Lower lobe of right lung (tissue), 2 donors: ENCODE measurements at regions not wholly inside any gene's neighbourhood (a gene's known extent, or its start where the extent isn't known, plus 50 kb on each side); places are given as distances from the start of the nearest gene placed in this dataset.

Experiments
- ATAC-seq, 2 donors: fragments of 200-7000 bp; cut with Tn5 transposase; one replicate each; pipeline ENCODE4 v1.9.1; 2020 to 2022; ENCODE audit warnings: mild to moderate bottlenecking in 2 of 2, moderate library complexity in 2 of 2
- DNase-seq: peaks from one replicate; pipeline ENCODE4 v3.0.0-alpha.2; 2020
- H3K27ac ChIP-seq: fragments of 200-600 bp; one replicate; pipeline ENCODE4 v1.8.0; 2022
- H3K27me3 ChIP-seq: fragments of 200-600 bp; one replicate; pipeline ENCODE4 v1.8.0; 2022; ENCODE audit warnings: low read depth
- H3K36me3 ChIP-seq: fragments of 200-600 bp; one replicate; pipeline ENCODE4 v1.8.0; 2022; ENCODE audit warnings: mild to moderate bottlenecking
- H3K4me1 ChIP-seq: fragments of 200-600 bp; one replicate; pipeline ENCODE4 v1.8.0; 2022
- H3K4me3 ChIP-seq: fragments of 200-600 bp; one replicate; pipeline ENCODE4 v1.8.0; 2022; ENCODE audit warnings: mild to moderate bottlenecking
- H3K9me3 ChIP-seq: fragments of 200-600 bp; one replicate; pipeline ENCODE4 v1.8.0; 2022
- CTCF ChIP-seq: fragments of 200-600 bp; IDR thresholded peaks from one replicate; pipeline ENCODE4 v1.8.0; 2022; ENCODE audit warnings: antibody characterized with exemption, mild to moderate bottlenecking
- intact Hi-C: fragments of 100-400 bp; cut with DNase I; formaldehyde crosslinking; loops from one replicate; pipeline ENCODE4 v1.11.0; 2022
- donor health status: DM: no; HTN: yes; CAD: no; lungs with severe emphysema.

GRCh38 chr2:118689456-118689855 is 158.0 kb downstream of the EN1 start:
- ATAC-seq (no peak), DNase-seq (no peak)
- intact Hi-C loops: no loop called here
- no peaks in the 10 kb centered on the region for H3K27me3 ChIP-seq
- no peaks in the 10 kb centered on the region for H3K4me1 ChIP-seq
- H3K4me3 ChIP-seq: no peak overlapping the region
- H3K36me3 ChIP-seq: no peaks in the 10 kb centered on the region
- no peaks in the 10 kb centered on the region for H3K9me3 ChIP-seq
- no peak for TF ChIP-seq CTCF
- no peak overlapping the region for H3K27ac ChIP-seq

GRCh38 chr2:118689033-118689432 is 158.4 kb downstream of the EN1 start:
- no peak overlapping the region for H3K4me3 ChIP-seq
- H3K9me3 ChIP-seq: no peaks in the 10 kb centered on the region
- ATAC-seq (no peak), DNase-seq (no peak)
- no peak overlapping the region for H3K27ac ChIP-seq
- intact Hi-C loops: no loop called here
- H3K36me3 ChIP-seq: no peaks in the 10 kb centered on the region
- no peaks in the 10 kb centered on the region for H3K27me3 ChIP-seq
- H3K4me1 ChIP-seq: no peaks in the 10 kb centered on the region
- TF ChIP-seq CTCF: no peak

- ATAC-seq (no peak), DNase-seq (no peak)
- H3K36me3 ChIP-seq: no peaks in the 10 kb centered on the region
- no peaks in the 10 kb centered on the region for H3K27me3 ChIP-seq
- no peak overlapping the region for H3K4me3 ChIP-seq
- H3K9me3 ChIP-seq: no peaks in the 10 kb centered on the region
- no peak for TF ChIP-seq CTCF
- H3K4me1 ChIP-seq: no peaks in the 10 kb centered on the region
- no peak overlapping the region for H3K27ac ChIP-seq
- intact Hi-C loops: no loop called here
These were observed 159.8 kb downstream of the EN1 start for GRCh38 chr2:118687698-118688097.

- H3K9me3 ChIP-seq: no peaks in the 10 kb centered on the region
- TF ChIP-seq CTCF: no peak
- DNase-seq (no peak), ATAC-seq (no peak)
- H3K36me3 ChIP-seq: no peaks in the 10 kb centered on the region
- no peaks in the 10 kb centered on the region for H3K4me1 ChIP-seq
- no peaks in the 10 kb centered on the region for H3K27me3 ChIP-seq
- intact Hi-C loops: no loop called here
- no peak overlapping the region for H3K27ac ChIP-seq
- H3K4me3 ChIP-seq: no peak overlapping the region
These were observed 160.3 kb downstream of the EN1 start for GRCh38 chr2:118687192-118687591.

- no peaks in the 10 kb centered on the region for H3K27me3 ChIP-seq
- no peak for ATAC-seq
- DNase-seq: no peak
- intact Hi-C loops: no loop called here
- no peak overlapping the region for H3K27ac ChIP-seq
- no peak overlapping the region for H3K4me3 ChIP-seq
- no peaks in the 10 kb centered on the region for H3K9me3 ChIP-seq
- no peaks in the 10 kb centered on the region for H3K36me3 ChIP-seq
- no peaks in the 10 kb centered on the region for H3K4me1 ChIP-seq
- TF ChIP-seq CTCF: no peak
These were observed 161.1 kb downstream of the EN1 start for GRCh38 chr2:118686346-118686745.

GRCh38 chr2:118683460-118683859 is 164.0 kb downstream of the EN1 start:
- no peak for TF ChIP-seq CTCF
- no peak for DNase-seq
- Histone ChIP-seq H3K4me1 (no peaks in the 10 kb centered on the region), H3K4me3 (no peak overlapping the region), H3K27me3 (no peaks in the 10 kb centered on the region), H3K36me3 (no peaks in the 10 kb centered on the region), H3K9me3 (no peaks in the 10 kb centered on the region), H3K27ac (no peak overlapping the region)
- intact Hi-C loops: no loop called here
- no peak for ATAC-seq
